Activated CD4-positive, alpha-beta T cell treated with anti-CD3 and anti-CD28 coated beads for 24 hours (primary cell): ENCODE measurements at regions not wholly inside any gene's neighbourhood (a gene's known extent, or its start where the extent isn't known, plus 50 kb on each side); places are given as distances from the start of the nearest gene placed in this dataset.

Experiments used
- DNase-seq, 2 donors: peaks; one replicate each; pipeline ENCODE4 v3.0.0-alpha.2; 2020; ENCODE audit warnings: low read depth in 2 of 2

DNA sequence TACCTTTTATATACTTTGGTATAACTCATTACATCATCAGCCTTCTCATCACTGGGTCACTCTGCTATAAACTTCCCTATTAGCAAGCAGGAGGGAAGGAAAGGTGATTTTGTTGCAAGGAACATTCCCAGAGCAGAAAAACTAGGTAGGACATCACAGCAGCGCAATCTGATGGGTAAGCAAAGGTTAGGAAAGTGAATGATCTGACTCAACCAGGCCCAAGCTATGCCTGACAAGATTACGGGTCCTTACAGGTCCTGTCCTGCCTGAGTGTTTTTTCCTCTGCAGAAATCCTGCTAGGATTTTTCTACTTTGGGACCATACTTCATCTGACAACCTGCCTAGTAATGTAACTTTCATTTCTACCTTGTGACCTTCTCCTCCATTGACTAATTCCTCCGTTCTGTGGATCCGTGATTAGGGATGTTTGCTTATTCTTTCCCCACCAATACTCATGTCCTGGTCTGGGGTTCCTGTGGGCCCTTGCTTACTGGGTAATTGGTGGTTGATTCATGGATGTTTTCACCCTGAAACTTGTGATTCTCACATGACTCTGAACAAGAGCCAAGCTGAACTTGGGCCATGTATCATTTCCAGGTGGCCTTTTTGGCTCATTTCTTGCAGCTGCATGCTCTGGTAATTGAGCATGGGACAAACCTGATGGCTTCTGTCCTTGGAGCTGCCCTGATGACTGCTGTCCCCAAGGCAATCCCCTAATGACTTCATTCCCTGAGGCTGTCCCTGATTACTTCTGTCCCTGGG, 111.9 kb upstream of the KIT start:
- no peak for DNase-seq

DNA sequence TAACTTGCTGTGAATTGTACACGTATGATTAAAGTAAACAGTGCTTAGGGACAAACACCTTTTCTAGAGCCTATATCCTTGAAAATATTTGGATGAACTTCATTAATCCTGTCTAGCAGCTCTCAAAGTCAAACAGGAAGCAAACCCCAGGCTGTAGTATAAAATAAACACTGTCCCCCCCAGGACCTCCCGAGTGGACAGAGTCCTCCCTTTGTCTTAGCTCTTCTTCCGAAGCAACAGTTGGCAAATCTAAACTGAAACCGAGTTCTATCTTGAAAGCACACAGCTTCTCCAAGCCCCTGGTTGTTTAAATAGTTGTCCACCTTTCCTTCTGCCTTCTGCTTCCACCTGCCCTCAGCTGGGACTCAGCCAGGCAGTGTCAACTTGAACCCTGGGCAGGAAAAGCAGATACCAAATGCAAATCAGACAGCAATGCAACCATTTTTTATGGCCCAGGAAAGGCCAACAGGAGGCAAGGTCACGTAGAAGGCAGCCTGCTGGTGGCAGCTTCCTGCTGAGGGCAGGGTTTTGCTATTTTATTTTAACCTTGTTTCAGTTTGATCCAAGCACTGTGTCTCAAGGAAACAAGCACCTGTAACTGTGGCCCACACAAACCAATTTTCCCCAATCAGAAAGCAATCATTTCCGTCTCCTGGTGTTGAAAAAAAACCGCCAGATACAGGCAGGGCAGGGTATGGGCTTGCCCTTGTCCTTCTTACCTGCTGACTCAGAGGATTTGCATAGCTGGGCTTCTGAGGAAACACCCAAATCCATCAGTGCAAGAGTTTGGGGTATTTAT, 110.3 kb upstream of the KIT start:
- DNase-seq = no peak

DNA sequence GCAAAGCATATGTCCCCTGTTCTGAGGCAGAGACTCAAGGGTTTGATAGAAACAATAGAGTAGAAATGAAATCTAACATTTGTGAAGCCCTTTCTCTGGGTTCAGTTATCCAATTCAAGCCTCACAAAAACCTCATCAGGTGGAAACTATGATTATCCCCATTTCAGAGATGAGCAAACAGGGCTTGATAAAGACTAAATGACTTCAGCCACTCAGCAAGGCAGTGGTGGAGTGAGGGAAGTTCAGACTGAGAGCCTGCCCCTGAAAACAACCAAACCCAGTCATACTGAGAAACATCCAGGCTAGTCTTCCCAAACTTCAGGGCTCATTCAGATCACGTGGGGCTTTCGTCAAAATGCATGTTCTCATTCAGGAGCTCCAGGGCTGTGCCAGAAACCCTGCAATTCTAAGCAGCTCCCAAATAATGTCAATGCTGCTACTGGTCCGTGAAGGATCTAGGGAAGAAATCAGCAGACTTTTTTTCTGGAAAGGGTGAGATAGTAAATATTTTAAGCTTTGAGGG, 109.6 kb upstream of the KIT start:
- DNase-seq = no peak

DNA sequence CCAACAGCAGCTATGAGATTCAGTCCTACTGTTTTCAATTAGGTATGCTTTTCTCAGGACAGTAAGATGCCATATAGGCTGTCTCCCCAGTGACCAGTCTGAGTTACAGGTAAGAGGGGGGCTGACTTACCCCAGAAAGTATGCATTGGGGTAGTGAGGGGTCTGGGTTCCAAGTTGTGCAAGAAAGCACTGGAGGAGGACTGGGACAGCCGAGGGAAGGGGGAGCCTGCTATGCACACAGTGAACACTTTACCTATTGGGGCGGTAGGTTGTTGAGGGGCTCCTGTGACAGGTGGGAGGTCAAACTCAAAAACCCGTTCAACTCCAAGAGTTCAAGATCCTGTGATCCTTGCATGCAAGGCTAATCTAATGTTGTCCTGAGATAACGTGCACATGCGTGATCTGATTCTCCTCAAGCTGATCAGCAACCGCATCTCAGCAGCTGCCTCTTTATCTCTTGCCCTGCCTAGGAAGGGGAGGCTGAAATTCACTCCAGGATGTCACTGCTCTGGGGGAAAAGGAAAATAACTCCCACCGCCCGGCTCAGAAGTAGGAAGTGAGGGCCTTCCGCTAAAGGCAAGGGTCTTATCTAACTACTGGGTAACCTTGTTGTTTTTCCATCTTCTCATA, 108.8 kb upstream of the KIT start:
- no peak for DNase-seq

DNA sequence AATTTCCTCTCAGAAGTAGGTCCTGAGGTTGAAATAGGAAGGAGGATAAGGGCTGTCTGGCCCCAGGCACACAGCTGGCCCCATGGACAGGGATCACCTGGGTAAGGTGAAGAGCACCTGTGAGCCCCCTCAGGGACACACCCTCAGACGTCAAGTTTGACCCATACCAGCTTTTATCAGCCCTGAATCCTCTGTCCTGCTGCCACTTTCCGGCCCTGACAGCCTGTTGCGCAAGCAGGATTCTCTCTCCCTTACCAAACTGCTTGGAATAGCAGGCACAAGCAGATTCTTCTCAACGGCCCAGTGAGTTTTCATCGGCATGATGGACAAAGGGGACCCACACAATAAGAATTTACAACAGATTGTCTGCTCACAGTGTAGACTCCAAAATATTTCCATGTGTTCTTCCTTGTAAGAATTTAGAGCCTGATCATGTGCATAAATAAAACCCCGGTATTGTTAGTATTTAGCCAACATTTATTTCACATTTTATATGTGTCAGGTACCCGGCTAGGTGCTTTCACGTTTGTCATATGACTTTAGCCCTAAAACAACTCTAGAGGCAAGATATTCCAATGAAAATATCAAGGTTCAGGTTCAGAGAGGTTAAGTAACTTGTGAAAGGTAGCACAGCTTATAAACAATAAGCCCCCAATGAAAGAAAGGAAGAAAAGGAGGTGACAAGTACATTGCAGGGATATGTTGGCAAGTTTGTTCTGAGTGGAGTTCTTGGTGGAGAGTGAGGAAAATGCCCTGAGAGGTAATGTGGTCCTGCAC, 107.2 kb upstream of the KIT start:
- DNase-seq = no peak

DNA sequence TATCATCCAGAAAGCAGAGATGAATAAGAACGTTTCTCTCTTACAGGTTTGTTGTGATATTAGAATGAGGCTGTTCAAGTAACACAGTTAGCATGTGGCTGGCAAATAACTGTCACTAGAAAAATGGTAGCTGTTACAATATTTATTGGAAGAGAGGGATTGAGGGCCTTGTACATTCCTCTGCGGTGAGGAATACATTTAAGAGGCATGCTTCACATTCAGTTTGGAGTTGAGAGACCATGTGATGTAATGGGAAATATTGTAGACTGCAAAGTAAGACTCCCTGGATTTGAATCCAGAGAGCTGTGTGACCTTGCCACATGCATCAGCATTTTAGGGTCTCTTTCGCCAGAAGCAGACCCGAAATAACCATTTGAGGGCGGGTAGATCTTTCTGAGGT, 104.8 kb upstream of the KIT start:
- DNase-seq = no peak

DNA sequence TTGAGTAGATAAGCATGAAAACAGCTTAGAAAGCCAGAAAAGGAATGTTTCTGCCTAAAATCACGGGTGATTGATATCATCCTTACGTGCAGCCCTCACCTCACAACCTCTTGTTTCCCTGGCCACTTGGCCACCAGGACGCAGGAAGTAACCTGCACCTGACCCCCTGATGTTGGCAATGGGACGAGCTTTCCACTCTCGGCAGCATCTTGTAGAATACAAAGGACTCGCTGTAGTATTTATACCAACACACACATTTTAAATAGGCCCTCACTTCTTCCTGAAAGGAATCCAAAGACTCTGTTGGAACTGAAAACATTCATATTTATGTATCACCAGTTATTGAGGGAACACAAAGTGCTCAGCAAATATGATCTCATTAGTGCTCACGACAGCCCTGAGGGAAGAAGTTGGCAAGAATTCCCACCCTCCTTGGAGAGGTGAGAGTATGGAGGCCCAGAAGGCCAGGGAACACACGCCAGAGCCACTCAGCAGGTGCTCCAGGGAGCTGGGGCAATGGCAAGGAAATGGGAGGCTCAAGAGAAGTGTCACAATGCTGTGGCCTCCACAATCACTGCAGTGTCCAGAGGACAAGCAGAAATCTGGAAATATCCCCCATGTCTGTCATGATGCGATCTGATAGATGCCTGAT, 103.3 kb upstream of the KIT start:
- DNase-seq = no peak

DNA sequence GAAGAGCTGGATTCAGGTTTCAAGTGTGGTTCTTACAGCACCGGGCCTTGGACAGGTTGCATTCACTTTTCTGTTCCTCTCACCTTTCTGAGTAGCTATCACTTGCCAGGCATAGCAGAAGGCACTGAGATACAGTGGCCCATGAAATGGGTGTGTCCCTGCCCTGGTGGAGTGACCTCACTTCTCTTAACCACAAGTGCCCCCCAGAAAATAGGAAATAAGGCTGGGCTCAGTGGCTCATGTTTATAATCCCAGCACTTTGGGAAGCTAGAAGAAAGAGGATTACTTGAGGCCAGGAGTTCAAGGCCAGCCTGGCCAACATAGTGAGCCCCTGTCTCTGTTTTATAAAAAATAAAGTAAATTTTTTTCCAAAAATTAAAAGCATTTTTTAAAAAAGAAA, 101.7 kb upstream of the KIT start:
- DNase-seq = no peak

DNA sequence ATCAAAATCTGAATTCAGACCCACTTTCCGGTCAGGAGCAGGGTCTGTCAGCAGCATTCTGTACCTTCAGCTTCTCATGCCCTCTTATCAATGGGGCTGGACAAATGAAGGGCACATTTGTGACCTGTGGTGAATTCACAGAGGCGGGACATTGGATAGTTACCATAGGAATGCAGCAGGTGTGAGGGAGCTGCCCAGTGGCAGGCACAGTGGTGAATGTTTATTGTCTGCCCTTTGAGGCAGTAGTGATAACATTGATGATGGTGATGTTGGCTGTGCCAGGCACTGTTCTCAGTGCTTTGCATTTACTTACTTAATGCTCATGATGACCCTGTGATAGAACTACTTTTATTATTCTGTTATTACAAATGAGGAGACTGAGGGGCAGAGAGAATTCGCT, 101.2 kb upstream of the KIT start:
- no peak for DNase-seq

DNA sequence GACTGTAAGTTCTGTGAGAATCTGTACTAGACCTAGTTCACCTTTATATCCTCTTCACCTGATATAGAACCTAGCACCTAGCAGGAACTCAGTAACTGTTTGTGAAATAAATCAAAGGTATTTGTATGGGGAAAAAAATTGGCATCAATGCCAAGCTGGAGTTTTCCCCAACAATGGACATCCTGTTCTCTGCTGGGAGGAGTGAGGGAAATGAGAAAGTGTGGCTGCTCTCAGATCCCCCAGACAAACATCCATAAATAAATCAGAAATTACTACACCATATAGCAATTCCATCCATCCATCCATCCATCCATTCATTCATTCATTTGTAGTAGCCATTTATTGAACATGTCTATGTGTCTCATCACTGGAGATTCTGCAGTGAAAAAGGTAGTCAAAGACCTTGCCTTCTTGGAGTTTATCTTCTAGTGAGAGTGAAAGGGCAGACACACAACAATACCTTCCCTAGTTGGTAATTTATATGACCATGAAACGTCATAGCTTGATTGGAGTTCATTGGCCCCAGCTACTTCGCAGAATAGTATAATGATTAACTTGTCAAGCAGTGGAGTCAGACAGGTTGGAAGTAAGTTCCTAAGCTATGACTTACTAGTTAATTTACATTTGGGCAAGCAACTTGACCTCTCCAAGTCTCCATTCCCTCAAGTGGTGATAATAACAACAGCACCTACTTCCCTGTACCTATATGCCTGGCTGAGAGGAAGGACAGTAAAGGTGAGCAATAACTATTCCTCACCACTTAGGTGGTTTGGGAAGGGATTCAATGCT, 98.7 kb upstream of the KIT start:
- DNase-seq = no peak

DNA sequence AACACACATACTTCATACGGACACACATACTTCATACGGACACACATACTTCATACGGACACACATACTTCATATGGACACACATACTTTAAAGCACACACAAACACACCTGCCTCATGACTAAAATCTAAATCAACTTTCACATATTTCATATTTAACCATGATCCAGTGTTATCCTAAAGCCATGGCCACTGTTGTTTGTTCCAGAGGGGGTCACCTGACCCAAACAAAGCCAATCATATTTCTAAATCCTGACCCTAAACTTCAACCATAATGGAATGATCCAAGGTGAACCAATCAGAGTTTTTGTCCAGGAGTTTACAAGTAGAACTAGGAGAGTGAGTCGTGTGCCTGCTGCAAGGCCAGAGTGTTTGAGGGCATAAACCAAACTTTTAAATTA, 97.2 kb upstream of the KIT start:
- no peak for DNase-seq

DNA sequence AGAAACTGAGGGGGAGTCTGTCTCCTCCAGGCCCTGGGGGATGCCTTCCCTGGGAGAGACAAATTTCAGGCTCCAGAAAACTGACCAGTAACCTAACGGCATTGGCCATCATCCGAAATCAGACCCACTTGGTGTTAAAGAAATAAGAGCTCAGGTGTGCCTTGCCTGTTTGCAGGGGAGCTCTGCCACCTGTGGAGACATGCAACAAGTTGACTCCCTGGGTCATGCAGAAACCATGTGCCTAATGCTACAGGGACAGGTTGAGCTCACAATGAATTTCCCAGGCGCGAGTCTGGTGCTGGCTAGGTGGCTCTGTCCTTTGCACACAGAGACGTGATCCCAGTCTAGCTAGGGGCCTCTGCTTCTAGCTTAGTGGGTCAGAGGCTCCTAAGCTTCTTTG, 95.8 kb upstream of the KIT start:
- no peak for DNase-seq

DNA sequence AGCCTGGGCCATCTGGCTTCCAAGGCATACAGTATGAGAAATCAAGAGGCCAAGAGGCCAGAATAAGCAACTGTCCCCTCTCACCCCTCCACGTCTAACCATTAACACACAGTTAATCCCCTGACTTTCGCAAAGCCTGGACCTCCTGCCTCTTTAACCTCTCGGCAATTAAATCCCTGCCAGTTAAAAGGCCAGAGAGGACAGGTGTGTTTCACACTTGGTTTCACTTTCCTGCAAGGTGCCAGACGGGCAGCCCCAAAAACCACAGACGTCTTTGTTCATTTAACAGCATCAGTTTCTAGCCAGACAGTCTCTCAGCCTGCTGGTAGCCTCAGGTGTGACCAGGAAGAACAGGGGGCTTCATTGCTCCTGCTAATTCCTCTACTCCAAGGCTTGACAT, 91.1 kb upstream of the KIT start:
- no peak for DNase-seq

DNA sequence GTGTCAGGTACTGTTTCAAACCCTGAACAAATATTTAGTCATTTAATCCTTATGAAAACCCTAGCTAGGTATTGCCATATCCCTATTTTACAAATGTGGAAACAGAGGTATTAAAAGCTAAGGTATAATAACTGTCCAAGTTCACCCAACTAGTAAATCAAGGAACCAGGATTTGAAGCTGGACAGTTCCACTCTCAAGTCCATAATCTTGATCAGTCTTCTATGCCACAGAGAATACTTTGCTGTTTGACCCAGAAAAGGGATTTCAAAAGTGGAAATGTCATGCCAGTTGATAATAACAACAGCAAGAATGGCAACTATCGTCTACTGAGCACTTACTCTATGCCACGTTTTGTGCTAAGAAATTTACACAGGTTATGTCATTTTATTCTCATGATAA, 90.4 kb upstream of the KIT start:
- DNase-seq = no peak

DNA sequence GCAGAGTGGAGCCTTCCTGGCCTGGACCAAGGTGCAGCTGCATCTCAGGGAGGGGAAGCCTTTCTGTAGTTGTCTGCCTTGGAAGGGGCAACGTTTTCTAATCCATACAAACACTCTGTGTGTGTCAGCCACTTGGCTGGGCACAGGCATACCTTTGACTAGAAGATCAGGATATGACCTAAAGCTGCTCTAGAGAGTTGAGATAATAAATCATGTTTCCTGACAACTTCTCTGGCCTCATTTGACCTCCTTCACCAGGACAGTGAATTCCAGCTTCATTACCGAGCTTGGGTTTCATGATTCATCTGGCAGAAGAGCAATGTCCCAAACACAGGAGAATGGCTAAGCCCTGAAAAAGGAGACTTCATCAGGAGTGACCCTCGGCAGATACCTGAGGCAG, 89.6 kb upstream of the KIT start:
- DNase-seq = no peak

DNA sequence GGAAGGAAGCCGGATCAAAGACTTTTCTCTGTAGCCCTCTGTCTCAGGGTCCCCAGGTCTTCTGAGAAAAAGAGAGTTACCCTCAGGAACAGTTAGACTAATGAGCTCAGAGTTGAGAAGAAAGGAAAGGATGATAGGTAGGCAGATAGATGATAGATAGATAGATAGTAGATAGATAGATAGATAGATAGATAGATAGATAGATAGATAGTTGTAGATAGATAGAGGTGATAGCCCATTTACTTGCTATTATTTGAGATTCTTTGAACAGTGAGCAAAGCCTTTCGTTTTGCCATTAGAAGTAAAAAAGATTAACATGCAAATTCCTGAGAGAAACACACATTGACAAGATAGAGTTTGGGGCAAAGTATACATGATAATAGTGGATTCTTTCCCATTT, 86.9 kb upstream of the KIT start:
- DNase-seq = no peak

DNA sequence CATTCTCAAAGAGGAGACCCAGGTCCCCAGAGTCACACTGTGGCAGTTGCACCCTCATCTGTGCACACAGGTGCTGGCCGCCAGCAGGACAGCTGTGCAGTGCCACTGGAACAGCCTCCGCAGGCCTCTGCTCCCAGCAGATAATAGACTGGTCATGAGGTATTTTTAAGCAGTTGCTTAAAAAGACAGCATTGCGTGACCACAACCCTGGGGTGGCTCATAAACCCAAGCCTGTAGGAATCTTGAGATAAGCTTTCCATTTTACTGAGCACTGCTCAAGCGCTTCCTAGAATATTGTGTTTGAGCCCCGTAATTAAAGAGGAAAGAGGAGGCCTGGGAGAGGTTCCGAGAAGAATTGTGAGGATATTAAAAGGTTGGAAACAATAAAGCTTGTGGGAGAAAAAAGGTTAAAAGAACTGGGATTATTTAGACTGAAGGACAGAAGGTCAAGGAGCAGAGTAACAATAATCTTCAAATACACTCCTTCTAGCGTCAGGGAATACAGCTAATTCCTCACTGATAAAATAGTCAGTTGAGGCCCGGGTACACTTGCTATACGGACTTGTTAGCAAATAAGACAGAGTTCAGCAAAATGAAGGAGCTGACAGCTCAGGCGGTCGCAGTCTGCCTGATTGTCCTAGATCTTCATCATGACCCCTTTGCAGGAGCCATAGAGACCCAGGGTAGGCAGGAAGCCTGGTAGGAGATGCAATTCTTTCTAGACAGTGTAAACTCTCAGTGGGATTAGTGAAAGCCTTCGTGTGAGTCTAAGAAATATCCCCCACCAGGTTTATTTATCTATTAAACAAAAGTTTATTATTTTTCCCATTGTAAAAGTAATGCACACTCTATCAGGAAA, 86.2 kb upstream of the KIT start:
- no peak for DNase-seq

DNA sequence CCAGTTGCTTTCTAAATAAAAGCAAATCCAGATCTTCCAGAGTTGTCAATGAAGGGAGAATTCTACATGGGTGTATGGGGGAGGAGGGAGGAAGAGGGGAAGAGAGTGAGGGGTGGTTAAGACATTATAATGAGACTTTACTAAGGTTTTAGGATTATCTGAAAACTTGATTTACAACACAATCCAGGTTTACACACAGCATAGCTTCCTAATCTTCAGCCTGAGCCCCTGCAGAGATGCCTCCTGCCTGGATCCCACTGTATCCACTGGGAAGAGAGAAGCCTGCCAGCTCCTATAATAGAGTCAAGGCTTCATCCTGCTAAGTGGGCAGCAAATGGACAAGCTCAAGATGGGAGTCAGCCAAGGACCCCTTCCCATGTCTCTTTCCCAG, 85.6 kb upstream of the KIT start:
- DNase-seq = no peak

DNA sequence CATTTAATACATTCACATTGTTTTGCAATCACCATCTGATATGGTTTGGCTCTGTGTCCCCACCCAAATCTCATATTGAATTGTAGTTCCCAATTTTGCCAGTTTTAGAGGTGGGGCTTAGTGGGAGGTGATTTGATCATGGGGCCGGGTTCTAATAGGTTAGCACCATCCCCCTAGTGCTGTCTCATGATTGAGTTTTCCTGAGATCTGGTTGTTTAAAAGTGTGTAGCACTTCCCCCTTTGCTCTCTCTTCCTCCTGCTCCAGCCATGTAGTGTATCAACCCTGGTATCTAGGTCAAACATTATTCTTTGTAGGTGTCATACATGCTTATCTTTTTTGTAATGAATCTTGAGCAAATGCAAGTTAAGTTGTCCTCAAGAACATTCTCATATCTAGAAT, 83.3 kb upstream of the KIT start:
- no peak for DNase-seq

DNA sequence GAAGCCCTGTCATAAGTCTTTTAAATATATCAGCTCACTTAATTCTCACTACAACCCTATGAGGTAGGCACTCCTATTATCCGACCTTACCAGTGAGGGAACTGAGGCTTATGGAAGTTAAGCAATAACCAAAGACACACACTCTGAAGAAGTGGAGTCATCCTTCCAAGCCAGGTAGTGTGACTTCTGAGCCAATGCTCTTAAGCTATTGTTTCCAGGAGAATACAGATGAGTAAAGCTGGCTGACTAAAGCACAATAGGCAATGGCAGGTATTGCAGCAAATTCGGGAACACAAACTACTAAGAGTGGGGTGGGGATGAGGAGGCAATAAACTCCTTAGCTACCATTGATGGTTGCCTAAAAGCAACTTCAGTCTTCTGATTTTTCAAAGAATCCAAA, 81.8 kb upstream of the KIT start:
- no peak for DNase-seq
